Lower leg skin (tissue), 4 donors: ENCODE measurements at regions not wholly inside any gene's neighbourhood (a gene's known extent, or its start where the extent isn't known, plus 50 kb on each side); places are given as distances from the start of the nearest gene placed in this dataset.

Source experiments
- DNase-seq, 2 donors: peaks; one replicate each; pipeline ENCODE4 v3.0.0-alpha.2; 2019; ENCODE audit warnings: low spot score in 2 of 2
- H3K4me3 ChIP-seq: fragments of 200-600 bp; sonication (generic); 2 replicates; pipeline ENCODE4 v1.5.1; 2017; ENCODE audit warnings: mild to moderate bottlenecking, low read depth; ENCODE audit not compliant: poor library complexity, severe bottlenecking
- POLR2A ChIP-seq, 2 donors: fragments of 450-650 bp; IDR thresholded peaks; one replicate each; pipeline ENCODE4 v1.6.1; 2016 to 2017; ENCODE audit warnings: antibody characterized with exemption in 2 of 2, mild to moderate bottlenecking in 1 of 2, moderate library complexity in 1 of 2
- WGBS, 2 donors: methylation state at CpG; one replicate each; pipeline ENCODE4 v1.1.5; 2018; 5-methylcytosine and 5-hydroxymethylcytosine counted together
- intact Hi-C: fragments of 100-400 bp; cut with DNase I; formaldehyde crosslinking; loops from one replicate; pipeline ENCODE4 v1.15.0; 2023; ENCODE audit warnings: low total_unique reads
- TF ChIP-seq, protein P1 (sequence below), 3 donors: fragments of 450-650 bp; IDR thresholded peaks; one replicate each; pipeline ENCODE4 v1.5.1; 2016; ENCODE audit warnings: antibody characterized with exemption in 3 of 3, mild to moderate bottlenecking in 3 of 3, moderate library complexity in 2 of 3

DNA sequence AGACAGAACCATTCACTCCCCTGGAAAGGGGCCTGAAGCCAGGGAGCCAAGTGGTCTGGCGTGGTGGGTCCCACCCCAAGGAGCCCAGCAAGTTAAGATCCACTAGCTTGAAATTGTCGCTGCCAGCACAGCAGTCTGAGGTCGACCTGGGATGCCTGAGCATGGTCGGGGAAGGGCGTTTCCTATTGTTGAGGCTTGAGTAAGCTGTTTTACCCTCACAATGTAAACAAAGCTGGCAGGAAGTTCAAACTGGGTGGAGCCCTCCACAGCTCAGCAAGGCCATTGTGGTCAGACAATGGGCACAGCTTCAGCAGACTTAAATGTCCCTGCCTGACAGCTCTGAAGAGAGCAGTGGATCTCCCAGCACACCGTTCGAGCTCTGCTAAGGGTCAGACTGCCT lies 195.6 kb upstream of the DACH1 start:
- no peak for TF ChIP-seq POLR2A (IDR thresholded peaks at IDR 0.05)
- TF ChIP-seq, protein P1, sequence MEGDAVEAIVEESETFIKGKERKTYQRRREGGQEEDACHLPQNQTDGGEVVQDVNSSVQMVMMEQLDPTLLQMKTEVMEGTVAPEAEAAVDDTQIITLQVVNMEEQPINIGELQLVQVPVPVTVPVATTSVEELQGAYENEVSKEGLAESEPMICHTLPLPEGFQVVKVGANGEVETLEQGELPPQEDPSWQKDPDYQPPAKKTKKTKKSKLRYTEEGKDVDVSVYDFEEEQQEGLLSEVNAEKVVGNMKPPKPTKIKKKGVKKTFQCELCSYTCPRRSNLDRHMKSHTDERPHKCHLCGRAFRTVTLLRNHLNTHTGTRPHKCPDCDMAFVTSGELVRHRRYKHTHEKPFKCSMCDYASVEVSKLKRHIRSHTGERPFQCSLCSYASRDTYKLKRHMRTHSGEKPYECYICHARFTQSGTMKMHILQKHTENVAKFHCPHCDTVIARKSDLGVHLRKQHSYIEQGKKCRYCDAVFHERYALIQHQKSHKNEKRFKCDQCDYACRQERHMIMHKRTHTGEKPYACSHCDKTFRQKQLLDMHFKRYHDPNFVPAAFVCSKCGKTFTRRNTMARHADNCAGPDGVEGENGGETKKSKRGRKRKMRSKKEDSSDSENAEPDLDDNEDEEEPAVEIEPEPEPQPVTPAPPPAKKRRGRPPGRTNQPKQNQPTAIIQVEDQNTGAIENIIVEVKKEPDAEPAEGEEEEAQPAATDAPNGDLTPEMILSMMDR (IDR thresholded peaks at IDR 0.05): no peak
- intact Hi-C loops: no loop called here
- H3K4me3 ChIP-seq: no peak overlapping the region
- WGBS, 2 donors: 74 to 75% methylated on average over 6 to 7 of the region's 7 CpGs
- no peak for DNase-seq

DNA sequence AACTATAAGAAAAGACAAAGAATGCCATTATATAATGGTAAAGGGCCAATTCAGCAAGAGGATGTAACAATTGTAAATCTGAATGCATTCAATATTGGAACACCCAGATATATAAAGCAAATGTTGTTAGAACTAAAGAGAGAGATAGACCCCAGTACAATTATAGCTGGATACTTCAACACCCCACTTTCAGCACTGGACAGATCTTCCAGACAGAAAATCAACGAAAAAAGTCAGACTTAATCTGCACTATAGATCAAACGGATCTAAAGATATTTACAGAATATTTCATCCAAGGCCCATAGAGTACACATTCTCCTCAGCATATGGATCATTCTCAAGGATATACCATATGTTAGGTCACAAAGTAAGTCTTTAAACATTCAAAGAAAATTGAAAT lies 194.6 kb upstream of the DACH1 start:
- TF ChIP-seq, protein P1 (IDR thresholded peaks at IDR 0.05): no peak
- TF ChIP-seq POLR2A (IDR thresholded peaks at IDR 0.05): no peak
- DNase-seq: no peak
- H3K4me3 ChIP-seq: no peak overlapping the region
- intact Hi-C loops: no loop called here
- WGBS, 2 donors: 52 to 72% methylated on average over 2 of the region's 2 CpGs

- no peak overlapping the region for H3K4me3 ChIP-seq
- TF ChIP-seq, protein P1 (IDR thresholded peaks at IDR 0.05): no peak
- no peak for TF ChIP-seq POLR2A (IDR thresholded peaks at IDR 0.05)
- no peak for DNase-seq
- intact Hi-C loops: no loop called here
- 47 to 48% methylated on average over 3 of the region's 3 CpGs for WGBS, 2 donors
These were observed 183.2 kb upstream of the DACH1 start for GRCh38 chr13:72050251-72050650.

- no peak for DNase-seq
- WGBS, 2 donors: 68 to 72% methylated on average over 4 of the region's 4 CpGs
- intact Hi-C loops: no loop called here
- H3K4me3 ChIP-seq: no peak overlapping the region
- TF ChIP-seq POLR2A (IDR thresholded peaks at IDR 0.05): no peak
- TF ChIP-seq, protein P1 (IDR thresholded peaks at IDR 0.05): no peak
These were observed 176.4 kb upstream of the DACH1 start for GRCh38 chr13:72043366-72043765.

- DNase-seq: no peak
- TF ChIP-seq POLR2A (IDR thresholded peaks at IDR 0.05): no peak
- TF ChIP-seq, protein P1 (IDR thresholded peaks at IDR 0.05): no peak
- 69 to 72% methylated on average over 2 of the region's 2 CpGs for WGBS, 2 donors
- intact Hi-C loops: no loop called here
- no peak overlapping the region for H3K4me3 ChIP-seq
These were observed 174.2 kb upstream of the DACH1 start for GRCh38 chr13:72041165-72041564.

- TF ChIP-seq, protein P1 (IDR thresholded peaks at IDR 0.05): no peak
- TF ChIP-seq POLR2A (IDR thresholded peaks at IDR 0.05): no peak
- intact Hi-C loops: no loop called here
These were observed 172.1 kb upstream of the DACH1 start for GRCh38 chr13:72039126-72039525.

More at GRCh38 chr13:72039126-72039525, 172.1 kb upstream of the DACH1 start:
- DNase-seq: no peak
- 82 to 88% methylated on average over 3 of the region's 3 CpGs for WGBS, 2 donors
- H3K4me3 ChIP-seq: no peak overlapping the region
